ENCODE measurements at regions not wholly inside any gene's neighbourhood (a gene's known extent, or its start where the extent isn't known, plus 50 kb on each side); places are given as distances from the start of the nearest gene placed in this dataset.

DNA sequence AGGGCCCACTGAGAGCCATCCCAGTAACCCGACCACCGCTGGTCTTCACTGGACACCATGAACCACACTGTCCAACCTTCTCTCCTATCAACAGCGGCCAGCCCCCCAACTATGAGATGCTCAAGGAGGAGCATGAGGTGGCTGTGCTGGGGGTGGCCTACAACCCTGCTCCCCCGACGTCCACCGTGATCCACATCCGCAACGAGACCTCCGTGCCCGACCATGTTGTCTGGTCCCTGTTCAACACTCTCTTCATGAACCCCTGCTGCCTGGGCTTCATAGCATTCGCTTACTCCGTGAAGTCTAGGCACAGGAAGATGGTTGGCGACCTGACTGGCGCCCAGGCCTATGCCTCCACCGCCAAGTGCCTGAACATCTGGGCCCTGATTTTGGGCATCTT is 423.8 kb upstream of the EPHA5 start:
- DNase-seq (ENCODE audit: low read depth) = no peak
- Histone ChIP-seq H3K4me3 (ENCODE audit: low read depth, low read length) (no peak overlapping the region), H3K36me3 (ENCODE audit: control insufficient read depth, insufficient read depth, low read length) (no peaks in the 10 kb centered on the region), H3K27me3 (ENCODE audit: control insufficient read depth, insufficient read depth, low read length) (no peaks in the 10 kb centered on the region)
- TF ChIP-seq, protein P1, sequence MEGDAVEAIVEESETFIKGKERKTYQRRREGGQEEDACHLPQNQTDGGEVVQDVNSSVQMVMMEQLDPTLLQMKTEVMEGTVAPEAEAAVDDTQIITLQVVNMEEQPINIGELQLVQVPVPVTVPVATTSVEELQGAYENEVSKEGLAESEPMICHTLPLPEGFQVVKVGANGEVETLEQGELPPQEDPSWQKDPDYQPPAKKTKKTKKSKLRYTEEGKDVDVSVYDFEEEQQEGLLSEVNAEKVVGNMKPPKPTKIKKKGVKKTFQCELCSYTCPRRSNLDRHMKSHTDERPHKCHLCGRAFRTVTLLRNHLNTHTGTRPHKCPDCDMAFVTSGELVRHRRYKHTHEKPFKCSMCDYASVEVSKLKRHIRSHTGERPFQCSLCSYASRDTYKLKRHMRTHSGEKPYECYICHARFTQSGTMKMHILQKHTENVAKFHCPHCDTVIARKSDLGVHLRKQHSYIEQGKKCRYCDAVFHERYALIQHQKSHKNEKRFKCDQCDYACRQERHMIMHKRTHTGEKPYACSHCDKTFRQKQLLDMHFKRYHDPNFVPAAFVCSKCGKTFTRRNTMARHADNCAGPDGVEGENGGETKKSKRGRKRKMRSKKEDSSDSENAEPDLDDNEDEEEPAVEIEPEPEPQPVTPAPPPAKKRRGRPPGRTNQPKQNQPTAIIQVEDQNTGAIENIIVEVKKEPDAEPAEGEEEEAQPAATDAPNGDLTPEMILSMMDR (IDR thresholded peaks at IDR 0.05; ENCODE audit: insufficient read depth, low read length, poor library complexity, severe bottlenecking) = no peak

DNA sequence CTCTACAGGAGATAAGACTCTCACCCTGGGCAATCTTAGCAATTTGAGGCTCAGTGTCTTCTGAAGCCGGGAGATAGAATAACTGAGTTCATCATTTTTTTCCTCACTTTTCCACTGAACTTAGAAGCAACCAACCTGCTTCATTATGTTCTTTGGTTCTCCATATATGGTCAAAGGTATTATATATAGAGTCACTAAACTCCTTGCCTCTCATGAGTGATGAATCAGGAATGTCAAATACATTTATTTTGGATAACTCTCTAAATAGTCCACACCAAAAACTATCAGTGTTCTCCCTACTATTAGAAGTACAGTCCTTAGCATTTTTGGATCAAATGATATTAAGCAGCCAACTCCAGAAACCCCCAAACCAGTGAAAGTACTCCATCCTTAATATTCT is 421.5 kb upstream of the EPHA5 start:
- TF ChIP-seq, protein P1 (IDR thresholded peaks at IDR 0.05; ENCODE audit: insufficient read depth, low read length, poor library complexity, severe bottlenecking) = no peak
- H3K27me3 ChIP-seq (ENCODE audit: control insufficient read depth, insufficient read depth, low read length) = no peaks in the 10 kb centered on the region
- H3K4me3 ChIP-seq (ENCODE audit: low read depth, low read length) = no peak overlapping the region
- H3K36me3 ChIP-seq (ENCODE audit: control insufficient read depth, insufficient read depth, low read length) = no peaks in the 10 kb centered on the region
- DNase-seq (ENCODE audit: low read depth) = no peak

- Histone ChIP-seq H3K27me3 (ENCODE audit: control insufficient read depth, insufficient read depth, low read length) (no peaks in the 10 kb centered on the region), H3K4me3 (ENCODE audit: low read depth, low read length) (no peak overlapping the region), H3K36me3 (ENCODE audit: control insufficient read depth, insufficient read depth, low read length) (no peaks in the 10 kb centered on the region)
- TF ChIP-seq, protein P1 (IDR thresholded peaks at IDR 0.05; ENCODE audit: insufficient read depth, low read length, poor library complexity, severe bottlenecking) = no peak
- DNase-seq (ENCODE audit: low read depth) = no peak
Measured at GRCh38 chr4:66073961-66074360, 403.7 kb upstream of the EPHA5 start.

DNA sequence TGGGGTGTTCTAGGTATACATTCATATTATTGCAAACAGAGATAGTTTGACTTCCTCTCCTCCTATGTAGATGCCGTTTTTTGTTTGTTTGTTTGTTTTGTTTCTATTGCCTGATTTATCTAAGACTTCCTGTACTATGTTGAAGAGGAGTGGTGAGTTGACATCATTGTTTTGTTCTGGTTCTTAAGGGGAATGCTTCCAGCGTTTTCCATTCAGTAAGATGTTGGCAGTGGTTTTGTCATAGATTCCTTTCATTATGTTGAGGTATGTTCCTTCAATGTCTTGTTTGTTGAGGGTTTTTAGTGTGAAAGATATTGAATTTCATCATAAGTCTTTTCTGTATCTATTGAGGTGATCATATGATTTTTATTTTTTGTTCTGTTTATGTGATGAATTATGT is 401.6 kb upstream of the EPHA5 start:
- no peak for DNase-seq (ENCODE audit: low read depth)
- TF ChIP-seq, protein P1 (IDR thresholded peaks at IDR 0.05; ENCODE audit: insufficient read depth, low read length, poor library complexity, severe bottlenecking) = no peak
- no peak overlapping the region for H3K4me3 ChIP-seq (ENCODE audit: low read depth, low read length)
- no peaks in the 10 kb centered on the region for H3K36me3 ChIP-seq (ENCODE audit: control insufficient read depth, insufficient read depth, low read length)
- H3K27me3 ChIP-seq (ENCODE audit: control insufficient read depth, insufficient read depth, low read length) = no peaks in the 10 kb centered on the region

- no peak for DNase-seq (ENCODE audit: low read depth)
- Histone ChIP-seq H3K4me3 (ENCODE audit: low read depth, low read length) (no peak overlapping the region), H3K36me3 (ENCODE audit: control insufficient read depth, insufficient read depth, low read length) (no peaks in the 10 kb centered on the region), H3K27me3 (ENCODE audit: control insufficient read depth, insufficient read depth, low read length) (no peaks in the 10 kb centered on the region)
- TF ChIP-seq, protein P1 (IDR thresholded peaks at IDR 0.05; ENCODE audit: insufficient read depth, low read length, poor library complexity, severe bottlenecking) = no peak
Measured at GRCh38 chr4:66062921-66063320, 392.6 kb upstream of the EPHA5 start.

DNA sequence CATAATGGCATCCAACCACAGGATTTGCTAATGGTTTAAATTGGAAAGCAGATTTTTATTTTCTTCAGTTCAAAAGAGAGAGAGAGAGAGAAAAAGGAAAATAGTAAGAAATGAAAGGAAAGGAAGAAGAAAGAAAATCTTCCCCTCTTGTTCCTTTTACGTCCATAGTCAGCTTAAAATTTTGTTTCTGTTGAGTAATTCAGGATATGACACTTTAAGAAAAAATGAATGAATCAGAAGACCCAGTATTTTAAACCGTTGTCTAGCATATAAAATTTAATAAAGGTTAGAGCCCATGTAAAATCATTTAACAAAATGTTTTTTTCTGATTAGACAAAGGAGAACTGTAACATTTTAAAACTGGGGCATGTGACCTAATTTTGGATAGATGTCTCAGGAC is 391.8 kb upstream of the EPHA5 start:
- TF ChIP-seq, protein P1 (IDR thresholded peaks at IDR 0.05; ENCODE audit: insufficient read depth, low read length, poor library complexity, severe bottlenecking) = no peak
- Histone ChIP-seq H3K4me3 (ENCODE audit: low read depth, low read length) (no peak overlapping the region), H3K27me3 (ENCODE audit: control insufficient read depth, insufficient read depth, low read length) (no peaks in the 10 kb centered on the region), H3K36me3 (ENCODE audit: control insufficient read depth, insufficient read depth, low read length) (no peaks in the 10 kb centered on the region)
- no peak for DNase-seq (ENCODE audit: low read depth)
